ENCODE measurements at regions not wholly inside any gene's neighbourhood (a gene's known extent, or its start where the extent isn't known, plus 50 kb on each side); places are given as distances from the start of the nearest gene placed in this dataset.

GRCh38 chr10:130337696-130338635 lies 201.8 kb downstream of the GLRX3 start:
- TF ChIP-seq POLR2A (IDR thresholded peaks at IDR 0.05; ENCODE audit: low read length) (no peak), FOSL2 (IDR thresholded peaks at IDR 0.05) (no peak), FOSL2 (CRISPR knock-in tag; IDR thresholded peaks at IDR 0.05) (no peak), CTCF (IDR thresholded peaks at IDR 0.05) (no peak), CHD2 (IDR thresholded peaks at IDR 0.05; ENCODE audit: low read length, partially characterized antibody) (no peak), BHLHE40 (IDR thresholded peaks at IDR 0.05; ENCODE audit: low read depth, low read length) (no peak), REST (IDR thresholded peaks at IDR 0.05) (no peak), ZFP36 (IDR thresholded peaks at IDR 0.05; ENCODE audit: borderline replicate concordance, partially characterized antibody) (no peak), PBX3 (IDR thresholded peaks at IDR 0.05) (no peak), ELK1 (IDR thresholded peaks at IDR 0.05; ENCODE audit: low read depth, low read length) (no peak)

Measured in A549 (cell line).